Thyroid gland (tissue), 1 donor: ENCODE measurements at regions not wholly inside any gene's neighbourhood (a gene's known extent, or its start where the extent isn't known, plus 50 kb on each side); places are given as distances from the start of the nearest gene placed in this dataset. TPM values are rescaled to one million over a fixed set of nuclear protein-coding genes. Genes with fewer than 3 reads are reported as not detected.

ENCODE experiments used
- small RNA-seq: library from RNA; depleted of rRNA; stranded (forward); fragments of <200 nt; gene quantifications from one replicate; pipeline ENCODE3, GENCODE V24; 2016

Small RNAs in the stretch of these regions (small RNA-seq; reads per million reads assigned to genes)
- not detected for gene RF00015
